Endodermal cell (in vitro differentiated cells): ENCODE measurements at regions not wholly inside any gene's neighbourhood (a gene's known extent, or its start where the extent isn't known, plus 50 kb on each side); places are given as distances from the start of the nearest gene placed in this dataset.
"Not testable (repeated sequence)": the region's sequence is repeated elsewhere in the genome, so short reads cannot be mapped to it uniquely, and the experiment has no call there.

Experiments used
- DNase-seq: peaks from one replicate; pipeline ENCODE4 v3.0.0-alpha.2; 2017
- H3K27ac ChIP-seq: 2 replicates; pipeline ENCODE4 v1.5.1; 2013; ENCODE audit warnings: mild to moderate bottlenecking, low read depth, low read length, moderate library complexity
- H3K27me3 ChIP-seq: 2 replicates; pipeline ENCODE4 v1.6.1; 2013; ENCODE audit warnings: mild to moderate bottlenecking, low read length, moderate library complexity; ENCODE audit not compliant: insufficient read depth, control insufficient read depth, poor library complexity, severe bottlenecking
- H3K36me3 ChIP-seq: 2 replicates; pipeline ENCODE4 v1.7.0; 2013; ENCODE audit warnings: mild to moderate bottlenecking, low read length, moderate library complexity; ENCODE audit not compliant: control insufficient read depth, insufficient read depth
- H3K4me1 ChIP-seq: one replicate; pipeline ENCODE4 v1.7.0; 2013; ENCODE audit warnings: low read length; ENCODE audit not compliant: control insufficient read depth, insufficient read depth
- H3K4me3 ChIP-seq: 2 replicates; pipeline ENCODE4 v1.5.1; 2013; ENCODE audit warnings: mild to moderate bottlenecking, low read length, moderate library complexity
- H3K9ac ChIP-seq: 2 replicates; pipeline ENCODE4 v1.6.1; 2013; ENCODE audit warnings: mild to moderate bottlenecking, low read length, moderate library complexity; ENCODE audit not compliant: poor library complexity, severe bottlenecking; ENCODE audit errors: extremely low read depth
- H3K9me3 ChIP-seq: 2 replicates; pipeline ENCODE4 v1.6.1; 2013; ENCODE audit warnings: mild to moderate bottlenecking, low read length, moderate library complexity; ENCODE audit not compliant: control insufficient read depth
- H3K27ac Mint-ChIP-seq: 2 replicates; pipeline ENCODE4 v1.8.0; 2020; ENCODE audit warnings: mixed read lengths
- H3K27me3 Mint-ChIP-seq: 2 replicates; pipeline ENCODE4 v1.8.0; 2021; ENCODE audit warnings: mild to moderate bottlenecking, mixed read lengths; ENCODE audit not compliant: insufficient read depth
- H3K36me3 Mint-ChIP-seq: 2 replicates; pipeline ENCODE4 v1.8.0; 2020; ENCODE audit warnings: low read depth, mixed read lengths
- H3K4me1 Mint-ChIP-seq: 2 replicates; pipeline ENCODE4 v1.8.0; 2020; ENCODE audit warnings: mixed read lengths
- H3K4me3 Mint-ChIP-seq: 2 replicates; pipeline ENCODE4 v1.8.0; 2020; ENCODE audit warnings: mild to moderate bottlenecking, moderate library complexity, mixed read lengths
- H3K9me3 Mint-ChIP-seq: 2 replicates; pipeline ENCODE4 v1.8.0; 2020; ENCODE audit warnings: mild to moderate bottlenecking, mixed read lengths
- WGBS, 2 experiments: methylation state at CpG; one replicate each; pipeline versions ENCODE4 v1.1.5 to v1.1.7; 2013; ENCODE audit warnings: missing lambda C conversion rate in 2 of 2, mixed read lengths in 1 of 2; ENCODE audit not compliant: insufficient coverage in 1 of 2, insufficient read length in 1 of 2; 5-methylcytosine and 5-hydroxymethylcytosine counted together
- TF ChIP-seq, protein P1 (sequence below): fragments of 200-600 bp; sonication (generic); conservative IDR thresholded peaks from 2 replicates; pipeline ENCODE4 v1.5.0; 2021; ENCODE audit warnings: antibody characterized with exemption, mild to moderate bottlenecking

GRCh38 chr3:137588871-137589270 is 175.2 kb upstream of the SOX14 start:
- H3K9me3 Mint-ChIP-seq: peaks cover 33% of the 10 kb centered on the region
- H3K9me3 ChIP-seq: peaks cover 46% of the 10 kb centered on the region
- H3K27ac ChIP-seq: no peak overlapping the region
- no peak overlapping the region for H3K9ac ChIP-seq
- no peak overlapping the region for H3K4me3 ChIP-seq
- no peak overlapping the region for H3K27ac Mint-ChIP-seq
- H3K36me3 Mint-ChIP-seq: peaks cover 16% of the 10 kb centered on the region
- H3K4me1 ChIP-seq: no peaks in the 10 kb centered on the region
- no peak overlapping the region for H3K4me3 Mint-ChIP-seq
- 80 to 81% methylated on average over 5 to 6 of the region's 6 CpGs for WGBS, 2 experiments
- TF ChIP-seq, protein P1, sequence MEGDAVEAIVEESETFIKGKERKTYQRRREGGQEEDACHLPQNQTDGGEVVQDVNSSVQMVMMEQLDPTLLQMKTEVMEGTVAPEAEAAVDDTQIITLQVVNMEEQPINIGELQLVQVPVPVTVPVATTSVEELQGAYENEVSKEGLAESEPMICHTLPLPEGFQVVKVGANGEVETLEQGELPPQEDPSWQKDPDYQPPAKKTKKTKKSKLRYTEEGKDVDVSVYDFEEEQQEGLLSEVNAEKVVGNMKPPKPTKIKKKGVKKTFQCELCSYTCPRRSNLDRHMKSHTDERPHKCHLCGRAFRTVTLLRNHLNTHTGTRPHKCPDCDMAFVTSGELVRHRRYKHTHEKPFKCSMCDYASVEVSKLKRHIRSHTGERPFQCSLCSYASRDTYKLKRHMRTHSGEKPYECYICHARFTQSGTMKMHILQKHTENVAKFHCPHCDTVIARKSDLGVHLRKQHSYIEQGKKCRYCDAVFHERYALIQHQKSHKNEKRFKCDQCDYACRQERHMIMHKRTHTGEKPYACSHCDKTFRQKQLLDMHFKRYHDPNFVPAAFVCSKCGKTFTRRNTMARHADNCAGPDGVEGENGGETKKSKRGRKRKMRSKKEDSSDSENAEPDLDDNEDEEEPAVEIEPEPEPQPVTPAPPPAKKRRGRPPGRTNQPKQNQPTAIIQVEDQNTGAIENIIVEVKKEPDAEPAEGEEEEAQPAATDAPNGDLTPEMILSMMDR: no peak
- no peaks in the 10 kb centered on the region for H3K36me3 ChIP-seq
- peaks cover 2% of the 10 kb centered on the region for H3K4me1 Mint-ChIP-seq
- no peaks in the 10 kb centered on the region for H3K27me3 ChIP-seq
- no peak for DNase-seq
- H3K27me3 Mint-ChIP-seq: peaks cover 5% of the 10 kb centered on the region

DNA sequence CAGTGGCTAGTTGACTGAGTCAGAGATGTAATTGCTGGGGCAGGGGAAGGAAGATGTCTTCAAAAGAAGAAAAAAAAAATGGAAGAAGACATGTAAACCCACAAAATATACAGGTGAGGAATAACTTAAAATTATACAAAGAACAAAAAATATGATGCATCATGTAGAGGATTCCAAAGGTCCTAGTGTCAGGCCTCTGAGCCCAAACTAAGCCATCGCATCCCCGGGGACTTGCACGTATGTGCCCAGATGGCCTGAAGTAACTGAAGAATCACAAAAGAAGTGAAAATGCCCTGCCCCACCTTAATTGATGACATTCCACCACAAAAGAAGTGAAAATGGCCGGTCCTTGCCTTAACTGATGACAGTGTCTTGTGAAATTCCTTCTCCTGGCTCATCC is 168.7 kb upstream of the SOX14 start:
- H3K27me3 ChIP-seq, H3K4me3 Mint-ChIP-seq, H3K36me3 Mint-ChIP-seq, H3K36me3 ChIP-seq, H3K27me3 Mint-ChIP-seq, H3K27ac Mint-ChIP-seq, H3K4me1 ChIP-seq, H3K9me3 ChIP-seq, H3K27ac ChIP-seq, H3K9ac ChIP-seq: not testable (repeated sequence)
- 70 to 80% methylated on average over 2 to 3 of the region's 4 CpGs for WGBS, 2 experiments
- peak overlapping the region; percentile 68 for H3K4me3 ChIP-seq
- peak; percentile 77 for DNase-seq
- Mint-ChIP-seq H3K9me3 (peaks cover 37% of the 10 kb centered on the region), H3K4me1 (peaks cover 21% of the 10 kb centered on the region)

DNA sequence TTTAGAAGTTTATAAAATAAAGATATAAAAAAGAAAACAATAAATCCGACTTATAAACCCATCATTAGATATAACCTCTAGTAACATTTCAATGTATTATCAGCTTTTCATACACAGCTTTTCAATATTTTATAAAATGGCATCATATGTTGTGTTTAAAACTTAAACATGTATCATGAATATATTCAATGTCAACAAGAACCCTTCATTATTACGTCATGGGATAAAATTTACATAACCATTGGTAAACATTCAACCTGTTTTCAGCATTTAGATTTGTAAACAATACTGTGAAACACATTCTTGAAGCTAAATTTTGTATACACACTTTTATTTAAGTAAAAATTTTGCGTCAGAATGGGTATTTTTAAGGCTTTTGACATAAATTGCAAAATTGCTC is 153.4 kb upstream of the SOX14 start:
- H3K27me3 Mint-ChIP-seq: peaks cover 1% of the 10 kb centered on the region
- H3K9me3 ChIP-seq: no peaks in the 10 kb centered on the region

More for the DNA sequence above, 153.4 kb upstream of the SOX14 start:
- Mint-ChIP-seq H3K36me3 (no peaks in the 10 kb centered on the region), H3K4me3 (no peak overlapping the region), H3K27ac (no peak overlapping the region), H3K9me3 (no peaks in the 10 kb centered on the region), H3K4me1 (peaks cover 40% of the 10 kb centered on the region)
- TF ChIP-seq, protein P1: no peak
- WGBS, 2 experiments: 95% methylated on average over 2 of the region's 3 CpGs; no CpG with 5 or more reads in 1 of the 2 experiments
- no peak for DNase-seq
- Histone ChIP-seq H3K36me3 (no peaks in the 10 kb centered on the region), H3K4me1 (peaks cover 5% of the 10 kb centered on the region), H3K27ac (no peak overlapping the region), H3K27me3 (no peaks in the 10 kb centered on the region), H3K4me3 (no peak overlapping the region), H3K9ac (no peak overlapping the region)
